Keratinocyte (primary cell): ENCODE measurements at regions not wholly inside any gene's neighbourhood (a gene's known extent, or its start where the extent isn't known, plus 50 kb on each side); places are given as distances from the start of the nearest gene placed in this dataset.

Source experiments
- DNase-seq: peaks from one replicate; pipeline ENCODE4 v3.0.0-alpha.2; 2011; ENCODE audit warnings: low read depth, missing footprints, low spot score
- FAIRE-seq: peaks from 2 replicates; lab custom pipeline; 2011; peaks lifted over from hg19 to GRCh38; lab: Jason Lieb, UNC
- H2AFZ ChIP-seq: 2 replicates; pipeline ENCODE4 v1.6.0; 2012; ENCODE audit warnings: low read length, control low read depth, inconsistent platforms; ENCODE audit not compliant: control insufficient read depth
- H3K27ac ChIP-seq: 2 replicates; pipeline ENCODE4 v1.5.1; 2011; ENCODE audit warnings: low read length; ENCODE audit not compliant: control insufficient read depth, insufficient read depth
- H3K27me3 ChIP-seq: 3 replicates; pipeline ENCODE4 v1.6.0; 2011; ENCODE audit warnings: low read length; ENCODE audit not compliant: control insufficient read depth, insufficient read depth; ENCODE audit errors: extremely low read depth
- H3K36me3 ChIP-seq, 2 experiments: 2 replicates in 1 of 2; 3 replicates in 1 of 2; pipeline ENCODE4 v1.5.1; 2011; ENCODE audit warnings: low read length in 2 of 2, mild to moderate bottlenecking in 1 of 2; ENCODE audit not compliant: control insufficient read depth in 2 of 2, insufficient read depth in 2 of 2; ENCODE audit errors: extremely low read depth in 1 of 2
- H3K4me1 ChIP-seq: 3 replicates; pipeline ENCODE4 v1.5.1; 2011; ENCODE audit warnings: low read length; ENCODE audit not compliant: control insufficient read depth, insufficient read depth; ENCODE audit errors: extremely low read depth
- H3K4me2 ChIP-seq: 3 replicates; pipeline ENCODE4 v1.6.0; 2011; ENCODE audit warnings: low read depth, low read length; ENCODE audit not compliant: control insufficient read depth, insufficient read depth; ENCODE audit errors: extremely low read depth
- H3K4me3 ChIP-seq, 3 experiments: fragments of 200-600 bp in 1 of 3; sonication (generic) in 1 of 3; 2 replicates in 2 of 3; 3 replicates in 1 of 3; pipeline ENCODE4 v1.5.1; 2011 to 2016; ENCODE audit warnings: low read length in 3 of 3, mild to moderate bottlenecking in 3 of 3, control low read depth in 2 of 3, inconsistent platforms in 1 of 3, low read depth in 1 of 3, mixed read lengths in 1 of 3, mixed run types in 1 of 3, moderate library complexity in 1 of 3; ENCODE audit not compliant: control insufficient read depth in 2 of 3, insufficient read depth in 2 of 3; ENCODE audit errors: extremely low read depth in 1 of 3
- H3K79me2 ChIP-seq: 2 replicates; pipeline ENCODE4 v1.6.0; 2012; ENCODE audit warnings: low read length; ENCODE audit not compliant: control insufficient read depth, insufficient read depth
- H3K9ac ChIP-seq: 3 replicates; pipeline ENCODE4 v1.6.0; 2011; ENCODE audit warnings: low read length; ENCODE audit not compliant: control insufficient read depth, insufficient read depth; ENCODE audit errors: extremely low read depth
- H3K9me1 ChIP-seq: 3 replicates; pipeline ENCODE4 v1.6.0; 2011; ENCODE audit warnings: low read length; ENCODE audit not compliant: control insufficient read depth, insufficient read depth; ENCODE audit errors: extremely low read depth
- H3K9me3 ChIP-seq: 2 replicates; pipeline ENCODE4 v1.5.1; 2012; ENCODE audit warnings: low read depth, low read length; ENCODE audit not compliant: control insufficient read depth
- H4K20me1 ChIP-seq: 3 replicates; pipeline ENCODE4 v1.6.0; 2011; ENCODE audit warnings: low read length; ENCODE audit not compliant: control insufficient read depth, insufficient read depth; ENCODE audit errors: extremely low read depth
- EZH2 ChIP-seq: IDR thresholded peaks from one replicate; pipeline ENCODE4 v1.6.1; 2012; ENCODE audit warnings: inconsistent platforms, mild to moderate bottlenecking, low read length, moderate library complexity
- dilution Hi-C: fragments of 300-500 bp; cut with MboI; formaldehyde crosslinking; loops from one replicate; pipeline ENCODE4 v1.7.0; 2020; ENCODE audit warnings: low sequenced_read_pairs; ENCODE audit not compliant: extremely low pct_ligation_motif_present
- TF ChIP-seq, protein P1 (sequence below), 3 experiments: IDR thresholded peaks in 1 of 3; conservative IDR thresholded peaks in 1 of 3; optimal IDR thresholded peaks in 1 of 3; 2 replicates in 2 of 3; 3 replicates in 1 of 3; pipeline versions ENCODE3 to v1.5.1; 2011; ENCODE audit warnings: low read length in 3 of 3, mild to moderate bottlenecking in 3 of 3, moderate library complexity in 2 of 3, control low read depth in 1 of 3, inconsistent platforms in 1 of 3; ENCODE audit not compliant: insufficient read depth in 2 of 3; ENCODE audit errors: extremely low read depth in 1 of 3

DNA sequence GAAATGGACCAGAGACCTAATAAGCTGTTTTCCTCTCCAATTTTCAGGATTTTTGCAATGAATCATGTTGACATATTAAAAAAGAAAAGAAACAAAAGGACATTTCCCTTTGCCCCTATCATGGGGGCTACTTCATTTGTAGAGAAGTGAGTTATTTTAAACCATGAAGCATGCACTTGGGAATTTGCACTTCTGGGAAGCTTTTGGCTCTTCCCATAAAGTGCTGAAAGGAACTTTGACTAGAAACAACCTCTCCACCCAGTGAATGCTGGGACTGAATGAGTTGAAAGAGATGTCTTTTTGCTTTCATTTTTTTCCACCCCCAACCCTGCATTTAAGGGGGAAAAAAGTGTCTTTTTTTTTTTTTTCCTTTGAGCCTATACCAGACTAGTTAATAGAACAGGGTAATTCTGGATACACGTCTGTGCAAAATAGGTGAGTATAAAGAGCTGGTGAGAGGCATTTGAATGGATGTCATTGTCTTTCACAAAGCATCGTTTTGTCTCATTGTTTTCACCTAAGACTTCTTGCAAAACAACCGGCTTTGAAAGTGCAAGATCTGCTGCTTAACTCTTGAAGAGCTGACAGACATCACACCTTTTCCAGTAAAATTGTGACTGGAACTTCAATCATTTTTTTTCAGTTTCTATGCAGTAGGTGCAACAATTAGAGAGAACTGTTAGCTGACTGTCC lies 138.7 kb upstream of the BACH2 start:
- H3K27me3 ChIP-seq = no peaks in the 10 kb centered on the region
- H4K20me1 ChIP-seq = no peaks in the 10 kb centered on the region
- no peak overlapping the region for H3K27ac ChIP-seq
- dilution Hi-C loops = no loop called here
- no peak overlapping the region for H3K9ac ChIP-seq
- no peaks in the 10 kb centered on the region for H3K36me3 ChIP-seq
- no peaks in the 10 kb centered on the region for H3K79me2 ChIP-seq
- H3K9me1 ChIP-seq = no peaks in the 10 kb centered on the region
- H3K9me3 ChIP-seq = peaks cover 3% of the 10 kb centered on the region
- H3K4me2 ChIP-seq = no peak overlapping the region
- H3K4me3 ChIP-seq = no peak overlapping the region
- DNase-seq (no peak), FAIRE-seq (no peak)
- TF ChIP-seq, protein P1, sequence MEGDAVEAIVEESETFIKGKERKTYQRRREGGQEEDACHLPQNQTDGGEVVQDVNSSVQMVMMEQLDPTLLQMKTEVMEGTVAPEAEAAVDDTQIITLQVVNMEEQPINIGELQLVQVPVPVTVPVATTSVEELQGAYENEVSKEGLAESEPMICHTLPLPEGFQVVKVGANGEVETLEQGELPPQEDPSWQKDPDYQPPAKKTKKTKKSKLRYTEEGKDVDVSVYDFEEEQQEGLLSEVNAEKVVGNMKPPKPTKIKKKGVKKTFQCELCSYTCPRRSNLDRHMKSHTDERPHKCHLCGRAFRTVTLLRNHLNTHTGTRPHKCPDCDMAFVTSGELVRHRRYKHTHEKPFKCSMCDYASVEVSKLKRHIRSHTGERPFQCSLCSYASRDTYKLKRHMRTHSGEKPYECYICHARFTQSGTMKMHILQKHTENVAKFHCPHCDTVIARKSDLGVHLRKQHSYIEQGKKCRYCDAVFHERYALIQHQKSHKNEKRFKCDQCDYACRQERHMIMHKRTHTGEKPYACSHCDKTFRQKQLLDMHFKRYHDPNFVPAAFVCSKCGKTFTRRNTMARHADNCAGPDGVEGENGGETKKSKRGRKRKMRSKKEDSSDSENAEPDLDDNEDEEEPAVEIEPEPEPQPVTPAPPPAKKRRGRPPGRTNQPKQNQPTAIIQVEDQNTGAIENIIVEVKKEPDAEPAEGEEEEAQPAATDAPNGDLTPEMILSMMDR (optimal IDR thresholded peaks at IDR 0.05 in 1 of 3, IDR thresholded peaks at IDR 0.05 in 1 of 3, conservative IDR thresholded peaks at IDR 0.05 in 1 of 3; ENCODE audit: extremely low read depth in 1 of 3, insufficient read depth in 2 of 3, low read length in 3 of 3) = no peak
- TF ChIP-seq EZH2 = no peak
- no peak overlapping the region for H2AFZ ChIP-seq
- H3K4me1 ChIP-seq = peaks cover 8% of the 10 kb centered on the region

DNA sequence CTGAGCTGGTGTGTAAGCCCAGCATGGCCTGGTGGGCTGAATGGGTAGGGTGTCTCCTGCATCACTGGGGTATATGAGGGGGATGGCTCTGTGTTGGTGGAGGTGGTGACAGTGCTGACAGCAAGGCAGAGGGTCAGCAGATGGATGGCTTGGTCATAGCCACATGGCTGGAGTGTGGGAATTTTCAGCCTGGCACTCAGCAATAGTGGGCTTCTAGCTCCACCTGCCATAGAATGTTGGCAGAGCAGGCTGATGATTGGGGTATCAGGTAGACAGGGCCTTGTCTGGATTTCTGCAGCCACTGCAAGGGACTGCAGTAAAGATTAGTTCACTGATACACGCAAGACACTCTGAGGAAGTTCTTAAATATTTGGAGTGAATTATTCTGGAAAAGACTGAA lies 137.5 kb upstream of the BACH2 start:
- peaks cover 9% of the 10 kb centered on the region for H3K9me3 ChIP-seq
- H3K36me3 ChIP-seq = no peaks in the 10 kb centered on the region
- TF ChIP-seq, protein P1 (optimal IDR thresholded peaks at IDR 0.05 in 1 of 3, IDR thresholded peaks at IDR 0.05 in 1 of 3, conservative IDR thresholded peaks at IDR 0.05 in 1 of 3; ENCODE audit: extremely low read depth in 1 of 3, insufficient read depth in 2 of 3, low read length in 3 of 3) = peak in 1 of 3 experiments; percentile 33
- TF ChIP-seq EZH2 = no peak
- no peak overlapping the region for H3K4me2 ChIP-seq
- no peak overlapping the region for H2AFZ ChIP-seq
- no peak overlapping the region for H3K4me3 ChIP-seq
- H3K79me2 ChIP-seq = no peaks in the 10 kb centered on the region
- H3K4me1 ChIP-seq = peaks cover 8% of the 10 kb centered on the region
- H3K9me1 ChIP-seq = no peaks in the 10 kb centered on the region
- H3K27me3 ChIP-seq = no peaks in the 10 kb centered on the region
- H3K9ac ChIP-seq = no peak overlapping the region
- H3K27ac ChIP-seq = no peak overlapping the region
- dilution Hi-C loops = no loop called here
- FAIRE-seq = no peak
- H4K20me1 ChIP-seq = no peaks in the 10 kb centered on the region
- no peak for DNase-seq
